HFF-Myc (cell line): ENCODE measurements at regions not wholly inside any gene's neighbourhood (a gene's known extent, or its start where the extent isn't known, plus 50 kb on each side); places are given as distances from the start of the nearest gene placed in this dataset.

Experiments
- DNase-seq: peaks from one replicate; pipeline ENCODE4 v3.0.0-alpha.2; 2011; ENCODE audit warnings: low read depth; ENCODE audit errors: extremely low read depth
- H3K4me3 ChIP-seq: replicated peaks from 2 replicates; pipeline ENCODE4 v1.5.1; 2011; ENCODE audit warnings: low read depth, mild to moderate bottlenecking, control low read depth, low read length
- CTCF ChIP-seq: IDR thresholded peaks from 2 replicates; pipeline ENCODE4 v1.5.1; 2012; ENCODE audit warnings: mild to moderate bottlenecking, low read depth, low read length, control low read depth; ENCODE audit errors: missing control alignments

- no peak for TF ChIP-seq CTCF
- H3K4me3 ChIP-seq = no peak overlapping the region
- no peak for DNase-seq
These were observed 291.3 kb upstream of the PRDM1 start for GRCh38 chr6:105794870-105795269.

- no peak overlapping the region for H3K4me3 ChIP-seq
- no peak for DNase-seq
- TF ChIP-seq CTCF = no peak
These were observed 291.9 kb upstream of the PRDM1 start for GRCh38 chr6:105794239-105794638.

- DNase-seq = no peak
- TF ChIP-seq CTCF = peak; percentile 9
- H3K4me3 ChIP-seq = no peak overlapping the region
These were observed 293.0 kb upstream of the PRDM1 start for GRCh38 chr6:105793130-105793529.

- TF ChIP-seq CTCF = no peak
These were observed 294.4 kb upstream of the PRDM1 start for GRCh38 chr6:105791583-105792318.

GRCh38 chr6:105791179-105791578 is 295.0 kb upstream of the PRDM1 start:
- no peak overlapping the region for H3K4me3 ChIP-seq
- no peak for TF ChIP-seq CTCF
- DNase-seq = no peak

More at GRCh38 chr6:105791583-105792318, 294.4 kb upstream of the PRDM1 start:
- DNase-seq = no peak
- H3K4me3 ChIP-seq = no peak overlapping the region

- H3K4me3 ChIP-seq = no peak overlapping the region
- DNase-seq = no peak
- no peak for TF ChIP-seq CTCF
These were observed 295.5 kb upstream of the PRDM1 start for GRCh38 chr6:105790635-105791034.

- no peak for DNase-seq
- no peak for TF ChIP-seq CTCF
- H3K4me3 ChIP-seq = no peak overlapping the region
These were observed 296.2 kb upstream of the PRDM1 start for GRCh38 chr6:105789935-105790334.
